Thyroid gland (tissue), 4 donors: ENCODE measurements at regions not wholly inside any gene's neighbourhood (a gene's known extent, or its start where the extent isn't known, plus 50 kb on each side); places are given as distances from the start of the nearest gene placed in this dataset.

Source experiments
- CTCF ChIP-seq, 6 experiments: fragments of 200-600 bp in 3 of 6; fragments of 450-650 bp in 3 of 6; sonication (generic) in 3 of 6; IDR thresholded peaks; one replicate each; pipeline ENCODE4 v1.5.1; 2016 to 2019; ENCODE audit warnings: antibody characterized with exemption in 6 of 6, mild to moderate bottlenecking in 2 of 6, inconsistent platforms in 1 of 6, moderate library complexity in 1 of 6
- POLR2A ChIP-seq, 2 donors: fragments of 450-650 bp; IDR thresholded peaks; one replicate each; pipeline ENCODE4 v1.6.1; 2017; ENCODE audit warnings: antibody characterized with exemption in 2 of 2, mild to moderate bottlenecking in 2 of 2, moderate library complexity in 1 of 2

DNA sequence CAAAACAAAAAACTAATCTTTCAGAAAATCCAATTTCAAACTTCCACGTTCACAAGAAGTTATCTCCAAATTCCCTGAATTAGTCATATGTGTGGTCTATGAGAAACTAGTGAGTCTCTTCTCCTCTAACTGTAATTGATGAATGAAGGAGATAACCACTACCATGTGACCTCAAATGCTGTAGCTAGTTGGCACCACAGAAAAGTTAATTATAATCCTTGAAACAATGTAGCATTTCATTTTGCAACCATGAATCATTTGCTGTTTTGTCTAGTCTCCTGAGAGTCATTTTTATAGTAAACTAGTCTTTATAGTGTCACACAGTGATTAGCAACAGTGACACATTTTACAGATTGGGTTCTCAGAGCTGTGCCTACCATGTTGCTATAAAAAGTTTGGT is 287.5 kb downstream of the LRRIQ3 start:
- no peak for TF ChIP-seq CTCF (IDR thresholded peaks at IDR 0.05)
- TF ChIP-seq POLR2A (IDR thresholded peaks at IDR 0.05), result no peak
